ENCODE measurements at regions not wholly inside any gene's neighbourhood (a gene's known extent, or its start where the extent isn't known, plus 50 kb on each side); places are given as distances from the start of the nearest gene placed in this dataset.

- no peak for DNase-seq (ENCODE audit: low spot score)
These were observed 395.2 kb downstream of the CMPK2 start for GRCh38 chr2:6470518-6470917.

GRCh38 chr2:6471419-6471818, 394.3 kb downstream of the CMPK2 start:
- no peak for DNase-seq (ENCODE audit: low spot score)

- no peak for DNase-seq (ENCODE audit: low spot score)
These were observed 391.3 kb downstream of the CMPK2 start for GRCh38 chr2:6474161-6475140.

GRCh38 chr2:6475155-6475940, 390.4 kb downstream of the CMPK2 start:
- no peak for DNase-seq (ENCODE audit: low spot score)

- DNase-seq (ENCODE audit: low spot score), result no peak
These were observed 385.2 kb downstream of the CMPK2 start for GRCh38 chr2:6480514-6480913.

- DNase-seq (ENCODE audit: low spot score), result no peak
These were observed 383.5 kb downstream of the CMPK2 start for GRCh38 chr2:6482256-6482655.

- no peak for DNase-seq (ENCODE audit: low spot score)
These were observed 377.9 kb downstream of the CMPK2 start for GRCh38 chr2:6487765-6488164.

- DNase-seq (ENCODE audit: low spot score), result no peak
These were observed 373.1 kb downstream of the CMPK2 start for GRCh38 chr2:6492573-6492972.

GRCh38 chr2:6493266-6493665, 372.4 kb downstream of the CMPK2 start:
- no peak for DNase-seq (ENCODE audit: low spot score)

GRCh38 chr2:6493669-6494068, 372.0 kb downstream of the CMPK2 start:
- DNase-seq (ENCODE audit: low spot score), result no peak

GRCh38 chr2:6495466-6495865, 370.2 kb downstream of the CMPK2 start:
- DNase-seq (ENCODE audit: low spot score), result no peak

GRCh38 chr2:6496376-6496775, 369.3 kb downstream of the CMPK2 start:
- DNase-seq (ENCODE audit: low spot score), result no peak

GRCh38 chr2:6497048-6497447, 368.7 kb downstream of the CMPK2 start:
- no peak for DNase-seq (ENCODE audit: low spot score)

- DNase-seq (ENCODE audit: low spot score), result no peak
These were observed 366.9 kb downstream of the CMPK2 start for GRCh38 chr2:6498841-6499240.

- DNase-seq (ENCODE audit: low spot score), result no peak
These were observed 366.0 kb downstream of the CMPK2 start for GRCh38 chr2:6499691-6500090.

GRCh38 chr2:6506361-6506794, 359.3 kb downstream of the CMPK2 start:
- no peak for DNase-seq (ENCODE audit: low spot score)

- no peak for DNase-seq (ENCODE audit: low spot score)
These were observed 358.8 kb downstream of the CMPK2 start for GRCh38 chr2:6506859-6507258.

GRCh38 chr2:6510532-6510931, 355.2 kb downstream of the CMPK2 start:
- DNase-seq (ENCODE audit: low spot score), result no peak

GRCh38 chr2:6512589-6512988, 353.1 kb downstream of the CMPK2 start:
- no peak for DNase-seq (ENCODE audit: low spot score)

- DNase-seq (ENCODE audit: low spot score), result no peak
These were observed 349.0 kb downstream of the CMPK2 start for GRCh38 chr2:6516674-6517073.

- no peak for DNase-seq (ENCODE audit: low spot score)
These were observed 347.3 kb downstream of the CMPK2 start for GRCh38 chr2:6518361-6518760.

GRCh38 chr2:6523476-6523875, 342.2 kb downstream of the CMPK2 start:
- DNase-seq (ENCODE audit: low spot score), result no peak

Data from left forelimb (tissue), 1 donor.